OCI-LY1 (cell line): ENCODE measurements at regions not wholly inside any gene's neighbourhood (a gene's known extent, or its start where the extent isn't known, plus 50 kb on each side); places are given as distances from the start of the nearest gene placed in this dataset.
"Not testable (repeated sequence)": the region's sequence is repeated elsewhere in the genome, so short reads cannot be mapped to it uniquely, and the experiment has no call there.

Experiments
- EZH2 ChIP-seq: fragments of 200-600 bp; sonication (generic), shearing (Covaris generic); IDR thresholded peaks from 2 replicates; pipeline ENCODE4 v1.8.0; 2017; ENCODE audit warnings: borderline replicate concordance, mixed run types, mild to moderate bottlenecking, antibody characterized with exemption, low read length, moderate library complexity, mixed read lengths
- TF ChIP-seq, protein P1 (sequence below): fragments of 200-600 bp; sonication (generic), shearing (Covaris generic); IDR thresholded peaks from 2 replicates; pipeline ENCODE4 v1.5.1; 2017; ENCODE audit warnings: mild to moderate bottlenecking, antibody characterized with exemption, low read length, moderate library complexity, mixed read lengths

DNA sequence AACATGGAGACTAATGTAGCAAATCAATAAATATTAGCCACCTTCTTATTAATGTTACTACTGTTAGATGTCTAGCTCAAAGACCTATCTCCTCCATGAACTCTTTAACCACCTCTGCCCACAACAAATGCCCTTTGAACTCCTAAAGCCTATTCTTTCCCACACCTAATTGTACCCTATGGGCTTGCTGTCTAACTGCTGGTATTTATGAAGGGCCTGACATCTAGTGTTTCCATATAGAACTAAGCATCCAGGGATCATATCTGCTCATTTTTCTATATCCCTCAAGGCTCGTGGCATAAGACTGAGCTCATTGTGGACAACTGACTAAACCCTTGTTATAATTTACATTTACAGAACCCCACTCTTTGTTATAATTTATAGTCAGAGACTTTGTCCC is 109.8 kb downstream of the TRIM69 start:
- TF ChIP-seq, protein P1, sequence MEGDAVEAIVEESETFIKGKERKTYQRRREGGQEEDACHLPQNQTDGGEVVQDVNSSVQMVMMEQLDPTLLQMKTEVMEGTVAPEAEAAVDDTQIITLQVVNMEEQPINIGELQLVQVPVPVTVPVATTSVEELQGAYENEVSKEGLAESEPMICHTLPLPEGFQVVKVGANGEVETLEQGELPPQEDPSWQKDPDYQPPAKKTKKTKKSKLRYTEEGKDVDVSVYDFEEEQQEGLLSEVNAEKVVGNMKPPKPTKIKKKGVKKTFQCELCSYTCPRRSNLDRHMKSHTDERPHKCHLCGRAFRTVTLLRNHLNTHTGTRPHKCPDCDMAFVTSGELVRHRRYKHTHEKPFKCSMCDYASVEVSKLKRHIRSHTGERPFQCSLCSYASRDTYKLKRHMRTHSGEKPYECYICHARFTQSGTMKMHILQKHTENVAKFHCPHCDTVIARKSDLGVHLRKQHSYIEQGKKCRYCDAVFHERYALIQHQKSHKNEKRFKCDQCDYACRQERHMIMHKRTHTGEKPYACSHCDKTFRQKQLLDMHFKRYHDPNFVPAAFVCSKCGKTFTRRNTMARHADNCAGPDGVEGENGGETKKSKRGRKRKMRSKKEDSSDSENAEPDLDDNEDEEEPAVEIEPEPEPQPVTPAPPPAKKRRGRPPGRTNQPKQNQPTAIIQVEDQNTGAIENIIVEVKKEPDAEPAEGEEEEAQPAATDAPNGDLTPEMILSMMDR = not testable (repeated sequence)
- not testable (repeated sequence) for TF ChIP-seq EZH2
